Hypothalamus (tissue), 51 donors: ENCODE measurements at regions not wholly inside any gene's neighbourhood (a gene's known extent, or its start where the extent isn't known, plus 50 kb on each side); places are given as distances from the start of the nearest gene placed in this dataset.
"Not testable (repeated sequence)": the region's sequence is repeated elsewhere in the genome, so short reads cannot be mapped to it uniquely, and the experiment has no call there.

Source experiments
- DNase-seq, 51 donors: peaks; one replicate each; lab custom pipeline; 2025; lab: John Stamatoyannopoulos, UW

GRCh38 chr10:29734962-29735627 lies 100.3 kb upstream of the SVIL start:
- peak in 10 of 51 donors; percentile 5 to 40 (median 24) for DNase-seq

GRCh38 chr10:29734640-29734961 lies 99.8 kb upstream of the SVIL start:
- DNase-seq = no peak

GRCh38 chr10:29733323-29733722 lies 98.6 kb upstream of the SVIL start:
- no peak for DNase-seq

GRCh38 chr10:29732918-29733317 lies 98.1 kb upstream of the SVIL start:
- DNase-seq = no peak

- peak in 1 of 51 donors; percentile 21 for DNase-seq
Measured at GRCh38 chr10:29731760-29732159, 97.0 kb upstream of the SVIL start.

GRCh38 chr10:29730969-29731368 lies 96.2 kb upstream of the SVIL start:
- no peak for DNase-seq

- DNase-seq = no peak
Measured at GRCh38 chr10:29730458-29730857, 95.7 kb upstream of the SVIL start.

GRCh38 chr10:29728541-29729049 lies 93.8 kb upstream of the SVIL start:
- DNase-seq = no peak

GRCh38 chr10:29725927-29726326 lies 91.2 kb upstream of the SVIL start:
- DNase-seq = not testable (repeated sequence)

- DNase-seq = peak in 1 of 51 donors; percentile 0
Measured at GRCh38 chr10:29725133-29725720, 90.5 kb upstream of the SVIL start.

- DNase-seq = no peak
Measured at GRCh38 chr10:29723726-29724125, 89.0 kb upstream of the SVIL start.

- no peak for DNase-seq
Measured at GRCh38 chr10:29722777-29723176, 88.0 kb upstream of the SVIL start.

GRCh38 chr10:29720149-29720548 lies 85.4 kb upstream of the SVIL start:
- no peak for DNase-seq

- no peak for DNase-seq
Measured at GRCh38 chr10:29719281-29719675, 84.5 kb upstream of the SVIL start.

GRCh38 chr10:29715296-29715695 lies 80.5 kb upstream of the SVIL start:
- DNase-seq = no peak

GRCh38 chr10:29714096-29714874 lies 79.5 kb upstream of the SVIL start:
- DNase-seq = no peak

- DNase-seq = no peak
Measured at GRCh38 chr10:29713450-29713849, 78.7 kb upstream of the SVIL start.

GRCh38 chr10:29712108-29712507 lies 77.3 kb upstream of the SVIL start:
- no peak for DNase-seq

GRCh38 chr10:29710128-29710527 lies 75.4 kb upstream of the SVIL start:
- no peak for DNase-seq

GRCh38 chr10:29709484-29710002 lies 74.8 kb upstream of the SVIL start:
- DNase-seq = no peak

GRCh38 chr10:29703271-29703670 lies 68.5 kb upstream of the SVIL start:
- peak in 1 of 51 donors; percentile 3 for DNase-seq
